OCI-LY7 (cell line): ENCODE measurements at regions not wholly inside any gene's neighbourhood (a gene's known extent, or its start where the extent isn't known, plus 50 kb on each side); places are given as distances from the start of the nearest gene placed in this dataset.

Experiments used
- CTCF ChIP-seq: fragments of 200-600 bp; sonication (generic); conservative IDR thresholded peaks from 2 replicates; pipeline ENCODE4 v1.5.1; 2014; ENCODE audit warnings: mild to moderate bottlenecking, antibody characterized with exemption, low read length, moderate library complexity, mixed read lengths
- EZH2phosphoT487 ChIP-seq: fragments of 200-600 bp; sonication (generic); IDR thresholded peaks from 2 replicates; pipeline ENCODE4 v1.6.1; 2018; ENCODE audit warnings: low read depth, borderline replicate concordance, mild to moderate bottlenecking, mixed run types, antibody characterized with exemption, low read length, moderate library complexity, mixed read lengths

DNA sequence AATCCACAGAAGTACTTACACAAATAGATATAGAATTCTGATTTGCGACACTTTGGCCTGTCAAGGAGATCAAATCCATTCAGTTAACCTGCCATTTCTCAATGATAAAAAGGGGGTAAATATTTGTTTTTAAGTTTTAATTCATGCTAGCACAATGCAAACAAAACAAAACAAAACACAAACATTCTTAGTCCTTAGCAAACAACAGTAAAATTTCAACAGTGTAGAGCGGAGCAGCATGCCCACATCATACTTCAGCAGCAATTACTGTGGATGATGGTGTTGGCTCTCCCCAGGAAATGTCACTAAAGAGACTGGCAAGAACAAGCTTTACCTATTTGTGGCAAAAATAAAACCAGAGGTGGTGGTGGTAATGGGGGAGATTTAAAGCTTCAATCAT, 625.2 kb upstream of the PCDH20 start:
- TF ChIP-seq CTCF (no peak), EZH2phosphoT487 (no peak)
